Psoas muscle (tissue), 7 donors: ENCODE measurements at regions not wholly inside any gene's neighbourhood (a gene's known extent, or its start where the extent isn't known, plus 50 kb on each side); places are given as distances from the start of the nearest gene placed in this dataset.

Experiments
- ATAC-seq, 4 donors: fragments of 200-7000 bp; cut with Tn5 transposase; one replicate each; pipeline ENCODE4 v1.9.1; 2020; ENCODE audit warnings: moderate library complexity in 3 of 4, mild to moderate bottlenecking in 2 of 4
- DNase-seq, 2 donors: peaks; one replicate each; pipeline ENCODE4 v3.0.0-alpha.2; 2020
- H3K27ac ChIP-seq: fragments of 200-600 bp; one replicate; pipeline ENCODE4 v1.8.0; 2022
- H3K27me3 ChIP-seq, 3 donors: fragments of 200-600 bp in 1 of 3; one replicate each; pipeline versions ENCODE4 v1.6.1 to v1.8.0; 2013 to 2022; ENCODE audit warnings: low read length in 2 of 3, mild to moderate bottlenecking in 2 of 3, moderate library complexity in 1 of 3; ENCODE audit not compliant: insufficient read depth in 3 of 3
- H3K36me3 ChIP-seq, 2 donors: fragments of 200-600 bp in 1 of 2; one replicate each; pipeline versions ENCODE4 v1.6.1 to v1.8.0; 2013 to 2022; ENCODE audit warnings: low read depth in 1 of 2, mild to moderate bottlenecking in 1 of 2, moderate library complexity in 1 of 2; ENCODE audit not compliant: insufficient read depth in 1 of 2
- H3K4me1 ChIP-seq: fragments of 200-600 bp; one replicate; pipeline ENCODE4 v1.8.0; 2022
- H3K4me3 ChIP-seq: fragments of 200-600 bp; one replicate; pipeline ENCODE4 v1.8.0; 2022; ENCODE audit warnings: mild to moderate bottlenecking
- H3K9me3 ChIP-seq: fragments of 200-600 bp; one replicate; pipeline ENCODE4 v1.8.0; 2022
- WGBS, 3 donors: extraction: QIAGEN DNeasy Blood & Tissue Kit; methylation state at CpG; one replicate each; pipeline versions ENCODE4 v1.1.6 to v1.1.7; 2013; 5-methylcytosine and 5-hydroxymethylcytosine counted together
- intact Hi-C, 2 donors: fragments of 100-400 bp; cut with DNase I; formaldehyde crosslinking; loops; one replicate each; pipeline versions ENCODE4 v1.11.0 to v1.14.2; 2022
- TF ChIP-seq, protein P1 (sequence below): fragments of 200-600 bp; IDR thresholded peaks from one replicate; pipeline ENCODE4 v1.8.0; 2022; ENCODE audit warnings: antibody characterized with exemption
- donor health status: healthy with polysubstance abuse.
- donor health status: DM: no; HTN: no; CAD: no; lungs with moderate emphysema.
- donor health status: Bipolar disorder and iron deficiency.
- donor health status: healthy.
- donor health status: DM: yes; HTN: yes; CAD: no.
- donor health status: DM: no; HTN: no; CAD: no.
- donor health status: DM: yes; HTN: yes; CAD: no.

DNA sequence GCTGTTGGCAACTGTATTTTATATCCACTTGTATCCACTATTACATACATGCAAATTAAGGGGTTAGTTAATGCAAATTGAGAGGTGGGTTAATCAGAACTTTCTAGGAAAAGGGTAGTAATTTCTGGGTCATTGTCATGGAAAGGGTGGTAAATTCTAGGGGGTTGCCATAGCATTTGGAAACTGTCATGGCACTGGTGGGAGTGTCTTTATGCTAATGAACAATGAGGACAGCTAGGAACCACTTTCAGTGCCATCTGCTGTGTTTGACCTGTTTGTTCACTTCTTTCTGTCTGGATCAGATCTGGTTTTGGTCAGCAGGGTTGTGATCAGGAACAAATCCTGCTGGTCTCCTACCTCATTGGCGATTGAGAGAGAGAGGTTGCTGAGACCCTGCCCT, 283.3 kb upstream of the PRKCQ start:
- Histone ChIP-seq H3K9me3 (no peaks in the 10 kb centered on the region), H3K36me3 (no peaks in the 10 kb centered on the region), H3K4me3 (no peak overlapping the region), H3K27ac (no peak overlapping the region), H3K27me3 (no peaks in the 10 kb centered on the region), H3K4me1 (no peaks in the 10 kb centered on the region)
- TF ChIP-seq, protein P1, sequence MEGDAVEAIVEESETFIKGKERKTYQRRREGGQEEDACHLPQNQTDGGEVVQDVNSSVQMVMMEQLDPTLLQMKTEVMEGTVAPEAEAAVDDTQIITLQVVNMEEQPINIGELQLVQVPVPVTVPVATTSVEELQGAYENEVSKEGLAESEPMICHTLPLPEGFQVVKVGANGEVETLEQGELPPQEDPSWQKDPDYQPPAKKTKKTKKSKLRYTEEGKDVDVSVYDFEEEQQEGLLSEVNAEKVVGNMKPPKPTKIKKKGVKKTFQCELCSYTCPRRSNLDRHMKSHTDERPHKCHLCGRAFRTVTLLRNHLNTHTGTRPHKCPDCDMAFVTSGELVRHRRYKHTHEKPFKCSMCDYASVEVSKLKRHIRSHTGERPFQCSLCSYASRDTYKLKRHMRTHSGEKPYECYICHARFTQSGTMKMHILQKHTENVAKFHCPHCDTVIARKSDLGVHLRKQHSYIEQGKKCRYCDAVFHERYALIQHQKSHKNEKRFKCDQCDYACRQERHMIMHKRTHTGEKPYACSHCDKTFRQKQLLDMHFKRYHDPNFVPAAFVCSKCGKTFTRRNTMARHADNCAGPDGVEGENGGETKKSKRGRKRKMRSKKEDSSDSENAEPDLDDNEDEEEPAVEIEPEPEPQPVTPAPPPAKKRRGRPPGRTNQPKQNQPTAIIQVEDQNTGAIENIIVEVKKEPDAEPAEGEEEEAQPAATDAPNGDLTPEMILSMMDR, result no peak
- no peak for ATAC-seq
- 96 to 100% (median 100%) methylated on average over 1 of the region's 1 CpG for WGBS, 3 donors
- no peak for DNase-seq
- intact Hi-C loops, result no loop called here

- TF ChIP-seq, protein P1, result no peak
Observed at GRCh38 chr10:6850452-6850851, 270.4 kb upstream of the PRKCQ start.

DNA sequence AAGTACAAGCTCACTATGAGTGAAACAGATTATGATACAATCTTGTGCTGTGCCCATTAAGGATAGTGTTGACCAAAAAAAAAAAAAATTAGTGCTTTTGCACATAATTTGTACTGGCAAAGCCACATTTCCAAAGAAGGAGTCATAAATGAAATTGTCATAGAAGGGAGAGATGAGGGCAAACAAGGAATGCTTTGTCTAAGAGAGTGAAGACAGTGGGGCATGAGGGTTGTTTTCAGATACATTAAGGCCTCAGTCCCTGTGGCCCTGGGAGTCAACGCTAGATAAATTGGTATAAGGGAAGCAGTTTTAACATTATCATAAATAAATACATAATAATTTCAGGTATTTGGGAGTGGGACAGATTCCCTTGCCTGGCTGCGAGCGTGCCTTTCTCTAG, 267.5 kb upstream of the PRKCQ start:
- TF ChIP-seq, protein P1, result no peak
- H3K4me1 ChIP-seq, result no peaks in the 10 kb centered on the region
- intact Hi-C loops, result loop anchor here in 1 of 2 donors (10.0 kb wide), 1 partner anchor 567 kb away; the partner anchor contains the start of gene SFMBT2
- DNase-seq (no peak), ATAC-seq (no peak)
- 81 to 89% (median 81%) methylated on average over 3 of the region's 3 CpGs for WGBS, 3 donors
- no peak overlapping the region for H3K27ac ChIP-seq
- H3K4me3 ChIP-seq, result no peak overlapping the region
- no peaks in the 10 kb centered on the region for H3K9me3 ChIP-seq
- no peaks in the 10 kb centered on the region for H3K27me3 ChIP-seq
- H3K36me3 ChIP-seq, result no peaks in the 10 kb centered on the region

More at GRCh38 chr10:6850452-6850851, 270.4 kb upstream of the PRKCQ start:
- intact Hi-C loops, result no loop called here
- Histone ChIP-seq H3K27ac (no peak overlapping the region), H3K36me3 (no peaks in the 10 kb centered on the region), H3K9me3 (no peaks in the 10 kb centered on the region), H3K27me3 (peaks cover 0 to 2% (median 0%) of the 10 kb centered on the region in 3 donors), H3K4me3 (no peak overlapping the region), H3K4me1 (no peaks in the 10 kb centered on the region)
- ATAC-seq (no peak), DNase-seq (no peak)
- 95 to 99% (median 98%) methylated on average over 3 of the region's 3 CpGs for WGBS, 3 donors

DNA sequence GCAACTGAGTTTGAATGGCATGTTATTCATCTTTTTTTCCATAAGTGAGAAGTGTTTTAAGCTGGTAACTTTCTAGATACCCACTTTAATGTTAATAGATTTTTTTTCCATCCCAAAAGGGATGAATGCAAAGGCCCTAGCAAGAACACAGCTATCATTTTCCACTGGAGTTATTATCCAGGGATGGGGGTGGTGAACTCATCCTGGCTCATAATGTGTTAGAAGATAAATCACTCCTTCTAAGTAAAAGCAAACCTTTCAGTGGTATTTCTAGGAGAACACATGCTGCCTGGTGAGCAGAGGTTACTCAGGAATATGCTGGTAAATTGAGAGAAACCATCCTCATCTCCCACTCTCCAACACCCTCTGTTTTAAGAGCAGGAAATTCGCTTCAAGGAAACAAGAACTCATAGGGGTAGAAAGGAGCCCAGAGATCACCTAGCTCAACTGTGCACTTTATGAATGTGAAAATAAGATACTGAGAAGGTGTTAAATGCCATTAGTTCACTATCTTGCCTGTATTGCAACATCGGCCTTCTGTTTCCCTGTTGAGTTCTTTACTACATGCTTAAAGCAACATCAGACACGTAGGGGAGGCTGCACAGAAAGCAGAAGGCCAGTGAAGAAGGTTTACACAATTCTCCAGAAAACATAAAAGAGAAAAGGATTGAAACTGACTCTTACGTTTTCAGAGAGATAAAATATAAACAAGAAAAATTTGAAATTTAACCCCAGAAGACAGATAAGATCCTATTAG, 264.0 kb upstream of the PRKCQ start:
- Histone ChIP-seq H3K27me3 (no peaks in the 10 kb centered on the region), H3K4me1 (no peaks in the 10 kb centered on the region), H3K36me3 (no peaks in the 10 kb centered on the region), H3K27ac (no peak overlapping the region), H3K4me3 (no peak overlapping the region), H3K9me3 (no peaks in the 10 kb centered on the region)
- TF ChIP-seq, protein P1, result no peak
- intact Hi-C loops, result loop anchor here in 1 of 2 donors (10.0 kb wide), 1 partner anchor 571 kb away; the partner anchor contains the start of gene SFMBT2
- WGBS, 3 donors, result 71 to 83% (median 77%) methylated on average over 4 of the region's 4 CpGs
- ATAC-seq (no peak), DNase-seq (no peak)
